GM04504 (cell line): ENCODE measurements at regions not wholly inside any gene's neighbourhood (a gene's known extent, or its start where the extent isn't known, plus 50 kb on each side); places are given as distances from the start of the nearest gene placed in this dataset.
"Not testable (repeated sequence)": the region's sequence is repeated elsewhere in the genome, so short reads cannot be mapped to it uniquely, and the experiment has no call there.

ENCODE experiments used
- DNase-seq: peaks from one replicate; pipeline ENCODE4 v3.0.0-alpha.2; 2012; ENCODE audit warnings: low read depth

- no peak for DNase-seq
Measured at GRCh38 chr7:118944271-118944670, 719.8 kb downstream of the ANKRD7 start.

GRCh38 chr7:118945911-118946682 lies 721.6 kb downstream of the ANKRD7 start:
- no peak for DNase-seq

- no peak for DNase-seq
Measured at GRCh38 chr7:118948508-118948907, 724.0 kb downstream of the ANKRD7 start.

GRCh38 chr7:118949031-118949430 lies 724.5 kb downstream of the ANKRD7 start:
- DNase-seq: no peak

GRCh38 chr7:118956285-118956684 lies 731.8 kb downstream of the ANKRD7 start:
- DNase-seq: not testable (repeated sequence)

GRCh38 chr7:118969370-118969769 lies 744.9 kb downstream of the ANKRD7 start:
- DNase-seq: no peak

GRCh38 chr7:118971706-118972105 lies 747.2 kb downstream of the ANKRD7 start:
- DNase-seq: no peak

- no peak for DNase-seq
Measured at GRCh38 chr7:118974836-118975235, 750.3 kb downstream of the ANKRD7 start.

- DNase-seq: no peak
Measured at GRCh38 chr7:118995350-118995749, 770.8 kb downstream of the ANKRD7 start.

GRCh38 chr7:119007236-119007635 lies 782.7 kb downstream of the ANKRD7 start:
- DNase-seq: no peak

- no peak for DNase-seq
Measured at GRCh38 chr7:119010635-119011034, 786.1 kb downstream of the ANKRD7 start.

GRCh38 chr7:119026391-119026790 lies 801.9 kb downstream of the ANKRD7 start:
- DNase-seq: no peak

- DNase-seq: no peak
Measured at GRCh38 chr7:119028736-119029135, 804.2 kb downstream of the ANKRD7 start.

GRCh38 chr7:119032136-119032535 lies 807.6 kb downstream of the ANKRD7 start:
- not testable (repeated sequence) for DNase-seq

- DNase-seq: no peak
Measured at GRCh38 chr7:119033641-119034040, 809.1 kb downstream of the ANKRD7 start.

GRCh38 chr7:119037941-119038340 lies 813.4 kb downstream of the ANKRD7 start:
- DNase-seq: no peak

- no peak for DNase-seq
Measured at GRCh38 chr7:119046068-119046467, 821.6 kb downstream of the ANKRD7 start.

- no peak for DNase-seq
Measured at GRCh38 chr7:119065966-119066365, 841.5 kb downstream of the ANKRD7 start.

- DNase-seq: no peak
Measured at GRCh38 chr7:119086026-119086425, 861.5 kb downstream of the ANKRD7 start.

GRCh38 chr7:119090851-119091250 lies 866.3 kb downstream of the ANKRD7 start:
- no peak for DNase-seq

- no peak for DNase-seq
Measured at GRCh38 chr7:119096683-119097082, 872.2 kb downstream of the ANKRD7 start.

- not testable (repeated sequence) for DNase-seq
Measured at GRCh38 chr7:119100611-119101258, 876.2 kb downstream of the ANKRD7 start.

- no peak for DNase-seq
Measured at GRCh38 chr7:119102291-119102690, 877.8 kb downstream of the ANKRD7 start.

GRCh38 chr7:119105381-119105780 lies 880.9 kb downstream of the ANKRD7 start:
- no peak for DNase-seq
